Choroid plexus epithelial cell (primary cell): ENCODE measurements at regions not wholly inside any gene's neighbourhood (a gene's known extent, or its start where the extent isn't known, plus 50 kb on each side); places are given as distances from the start of the nearest gene placed in this dataset.
A peak's percentile ranks its signal among the peaks of the same experiment; 100 is the strongest.
"Not testable (repeated sequence)": the region's sequence is repeated elsewhere in the genome, so short reads cannot be mapped to it uniquely, and the experiment has no call there.

Experiments
- DNase-seq: peaks from one replicate; pipeline ENCODE4 v3.0.0-alpha.2; 2010; ENCODE audit warnings: low read depth
- H3K4me3 ChIP-seq: 2 replicates; pipeline ENCODE4 v1.5.1; 2011; ENCODE audit warnings: low read depth, mild to moderate bottlenecking, control low read depth, low read length, moderate library complexity
- CTCF ChIP-seq: conservative IDR thresholded peaks from 2 replicates; pipeline ENCODE4 v1.5.1; 2011; ENCODE audit warnings: low read depth, mild to moderate bottlenecking, control low read depth, inconsistent platforms, low read length, moderate library complexity

GRCh38 chr10:35958609-35959008 is 316.5 kb upstream of the FZD8 start:
- peak; percentile 23 for DNase-seq
- TF ChIP-seq CTCF = peak; percentile 6
- not testable (repeated sequence) for H3K4me3 ChIP-seq

GRCh38 chr10:35950701-35951100 is 308.6 kb upstream of the FZD8 start:
- H3K4me3 ChIP-seq = no peak overlapping the region
- no peak for DNase-seq
- TF ChIP-seq CTCF = no peak

- no peak for DNase-seq
- no peak for TF ChIP-seq CTCF
- no peak overlapping the region for H3K4me3 ChIP-seq
Measured at GRCh38 chr10:35950226-35950625, 308.1 kb upstream of the FZD8 start.

GRCh38 chr10:35949811-35950211 is 307.7 kb upstream of the FZD8 start:
- TF ChIP-seq CTCF = no peak

GRCh38 chr10:35946556-35946955 is 304.5 kb upstream of the FZD8 start:
- no peak for TF ChIP-seq CTCF
- no peak for DNase-seq
- no peak overlapping the region for H3K4me3 ChIP-seq

More at GRCh38 chr10:35949811-35950211, 307.7 kb upstream of the FZD8 start:
- no peak overlapping the region for H3K4me3 ChIP-seq
- no peak for DNase-seq

- TF ChIP-seq CTCF = no peak
- DNase-seq = no peak
- H3K4me3 ChIP-seq = no peak overlapping the region
Measured at GRCh38 chr10:35942057-35942456, 300.0 kb upstream of the FZD8 start.

GRCh38 chr10:35940141-35941041 is 298.3 kb upstream of the FZD8 start:
- no peak for TF ChIP-seq CTCF
- no peak overlapping the region for H3K4me3 ChIP-seq
- DNase-seq = no peak
